Activated CD4-positive, alpha-beta T cell treated with anti-CD3 and anti-CD28 coated beads for 36 hours (primary cell): ENCODE measurements at regions not wholly inside any gene's neighbourhood (a gene's known extent, or its start where the extent isn't known, plus 50 kb on each side); places are given as distances from the start of the nearest gene placed in this dataset.

ENCODE experiments used
- ATAC-seq: fragments of 200-7000 bp; cut with Tn5 transposase; one replicate; pipeline ENCODE4 v1.10.0; 2021; ENCODE audit warnings: mild to moderate bottlenecking, moderate library complexity
- CTCF ChIA-PET: fragments of 350-600 bp; sonication (Branson Sonifier 250); formaldehyde crosslinking; loops from one replicate; lab custom pipeline; 2021; ENCODE audit warnings: antibody characterized with exemption; lab: Charles Lee
- POLR2A ChIA-PET: fragments of 350-600 bp; sonication (Branson Sonifier 250); formaldehyde crosslinking; loops from one replicate; lab custom pipeline; 2021; ENCODE audit warnings: antibody characterized with exemption, inconsistent platforms; lab: Charles Lee
- DNase-seq: peaks from one replicate; pipeline ENCODE4 v3.0.0-alpha.2; 2020
- H3K27ac Mint-ChIP-seq: one replicate; pipeline ENCODE4 v1.8.0; 2021; ENCODE audit warnings: mixed read lengths
- H3K27me3 Mint-ChIP-seq: one replicate; pipeline ENCODE4 v1.8.0; 2021; ENCODE audit warnings: mixed read lengths
- H3K36me3 Mint-ChIP-seq: one replicate; pipeline ENCODE4 v1.8.0; 2021; ENCODE audit warnings: low read depth, mixed read lengths
- H3K4me1 Mint-ChIP-seq: one replicate; pipeline ENCODE4 v1.8.0; 2021; ENCODE audit warnings: mixed read lengths
- H3K4me3 Mint-ChIP-seq: one replicate; pipeline ENCODE4 v1.8.0; 2021; ENCODE audit warnings: mild to moderate bottlenecking, moderate library complexity, mixed read lengths
- H3K9me3 Mint-ChIP-seq: one replicate; pipeline ENCODE4 v1.8.0; 2021; ENCODE audit warnings: low read depth, mixed read lengths
- intact Hi-C, 2 experiments: fragments of 100-400 bp; cut with DNase I in 1 of 2; cut with micrococcal nuclease in 1 of 2; formaldehyde crosslinking; loops; one replicate each; pipeline versions ENCODE4 v1.14.2 to v1.15.1; 2022 to 2024; cut with DNase I, micrococcal nuclease

DNA sequence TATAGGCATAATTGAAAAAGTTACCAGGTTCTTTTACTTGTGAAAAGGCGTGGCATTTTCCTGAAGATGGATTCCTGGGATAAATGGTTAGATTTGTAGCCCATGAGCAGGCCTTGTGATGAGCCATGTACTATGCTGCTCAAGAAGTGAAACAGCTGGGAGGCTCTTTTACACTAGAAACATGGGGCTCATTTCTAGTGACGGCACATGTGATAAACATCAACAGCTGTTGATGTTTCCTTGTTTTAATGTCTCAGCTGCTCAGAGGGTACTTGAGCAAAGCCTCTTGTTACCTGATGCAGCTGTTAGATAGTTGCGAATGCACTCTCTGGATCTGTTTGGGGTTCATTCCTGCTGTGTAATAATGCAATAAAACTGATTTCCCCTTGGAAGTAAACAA lies 396.8 kb downstream of the GUCY1A2 start:
- no peak overlapping the region for H3K4me3 Mint-ChIP-seq
- intact Hi-C loops, result no loop called here
- POLR2A ChIA-PET, result no interaction called here
- DNase-seq (no peak), ATAC-seq (no peak)
- H3K36me3 Mint-ChIP-seq, result no peaks in the 10 kb centered on the region
- no peak overlapping the region for H3K27ac Mint-ChIP-seq
- CTCF ChIA-PET, result interaction anchor here (0.6 kb wide), 1 partner anchor 215 kb away, joined by 3 read pairs; no protein-coding TSS in a partner anchor
- no peaks in the 10 kb centered on the region for H3K27me3 Mint-ChIP-seq
- H3K9me3 Mint-ChIP-seq, result peaks cover 10% of the 10 kb centered on the region
- no peaks in the 10 kb centered on the region for H3K4me1 Mint-ChIP-seq
